K562 (cell line): ENCODE measurements at regions not wholly inside any gene's neighbourhood (a gene's known extent, or its start where the extent isn't known, plus 50 kb on each side); places are given as distances from the start of the nearest gene placed in this dataset.

ENCODE experiments used
- BCLAF1 ChIP-seq, 2 experiments: fragments of 450-650 bp in 1 of 2; IDR thresholded peaks; 2 replicates each; pipeline ENCODE4 v1.6.1; 2011 to 2017; ENCODE audit warnings: low read depth in 2 of 2, antibody characterized with exemption in 1 of 2, borderline replicate concordance in 1 of 2, low read length in 1 of 2, mild to moderate bottlenecking in 1 of 2, mixed read lengths in 1 of 2; ENCODE audit not compliant: control insufficient read depth in 1 of 2
- DLX4 ChIP-seq: fragments of 250-450 bp; sonication (Bioruptor Pico); IDR thresholded peaks from 2 replicates; pipeline ENCODE4 v1.6.1; 2021; ENCODE audit warnings: mild to moderate bottlenecking
- RAD51 ChIP-seq: fragments of 450-650 bp; IDR thresholded peaks from 2 replicates; pipeline ENCODE4 v1.7.1; 2016; ENCODE audit warnings: low read depth, mild to moderate bottlenecking, borderline replicate concordance

GRCh38 chr3:177713928-177714900, 516.9 kb upstream of the TBL1XR1 start:
- TF ChIP-seq DLX4 (no peak), RAD51 (no peak), BCLAF1 (IDR thresholded peaks at IDR 0.05; ENCODE audit: borderline replicate concordance in 1 of 2, control insufficient read depth in 1 of 2, low read depth in 2 of 2, low read length in 1 of 2) (no peak)
